Effector memory CD4-positive, alpha-beta T cell (primary cell): ENCODE measurements at regions not wholly inside any gene's neighbourhood (a gene's known extent, or its start where the extent isn't known, plus 50 kb on each side); places are given as distances from the start of the nearest gene placed in this dataset.
A peak's percentile ranks its signal among the peaks of the same experiment; 100 is the strongest.
"Not testable (repeated sequence)": the region's sequence is repeated elsewhere in the genome, so short reads cannot be mapped to it uniquely, and the experiment has no call there.

Source experiments
- DNase-seq, 3 donors: peaks; one replicate each; pipeline ENCODE4 v3.0.0-alpha.2; 2020
- H3K27ac ChIP-seq: 2 replicates; pipeline ENCODE4 v1.7.0; 2013; ENCODE audit warnings: mild to moderate bottlenecking, low read length, moderate library complexity; ENCODE audit not compliant: insufficient read depth, poor library complexity, severe bottlenecking
- H3K27me3 ChIP-seq: replicated peaks from 2 replicates; pipeline ENCODE4 v1.7.0; 2013; ENCODE audit warnings: mild to moderate bottlenecking, low read length; ENCODE audit not compliant: insufficient read depth, control insufficient read depth, poor library complexity, severe bottlenecking
- H3K36me3 ChIP-seq: 2 replicates; pipeline ENCODE4 v1.7.0; 2013; ENCODE audit warnings: mild to moderate bottlenecking, low read length, moderate library complexity; ENCODE audit not compliant: control insufficient read depth, insufficient read depth
- H3K4me1 ChIP-seq: 2 replicates; pipeline ENCODE4 v1.7.0; 2013; ENCODE audit warnings: low read length, mild to moderate bottlenecking; ENCODE audit not compliant: control insufficient read depth, insufficient read depth, poor library complexity, severe bottlenecking
- H3K4me3 ChIP-seq: 2 replicates; pipeline ENCODE4 v1.7.0; 2013; ENCODE audit warnings: low read length, low read depth, mild to moderate bottlenecking; ENCODE audit not compliant: insufficient read depth, poor library complexity, severe bottlenecking
- H3K9me3 ChIP-seq: 2 replicates; pipeline ENCODE4 v1.7.0; 2013; ENCODE audit warnings: mild to moderate bottlenecking, low read length, moderate library complexity; ENCODE audit not compliant: control insufficient read depth

DNA sequence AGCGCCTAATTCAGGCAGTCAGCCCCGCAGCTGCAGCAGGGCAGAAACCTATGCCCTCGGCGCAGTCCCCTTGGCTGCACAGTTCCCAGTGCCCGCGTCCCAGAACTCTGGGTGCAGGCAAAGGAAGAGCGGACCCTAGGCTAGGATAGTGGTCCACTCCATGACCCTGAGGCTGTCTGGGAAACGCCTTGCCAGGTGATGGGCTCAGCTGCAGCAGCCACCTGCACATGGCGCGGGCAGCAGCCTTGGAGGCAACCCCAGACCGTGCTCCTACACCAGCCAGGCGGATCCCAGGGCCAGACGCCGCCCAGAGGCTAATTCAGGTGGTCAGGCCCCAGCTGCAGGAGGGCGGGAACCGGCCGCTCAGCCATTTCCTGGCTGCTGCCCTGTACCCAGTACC is 83.0 kb downstream of the POTEC start:
- not testable (repeated sequence) for H3K27ac ChIP-seq, DNase-seq

DNA sequence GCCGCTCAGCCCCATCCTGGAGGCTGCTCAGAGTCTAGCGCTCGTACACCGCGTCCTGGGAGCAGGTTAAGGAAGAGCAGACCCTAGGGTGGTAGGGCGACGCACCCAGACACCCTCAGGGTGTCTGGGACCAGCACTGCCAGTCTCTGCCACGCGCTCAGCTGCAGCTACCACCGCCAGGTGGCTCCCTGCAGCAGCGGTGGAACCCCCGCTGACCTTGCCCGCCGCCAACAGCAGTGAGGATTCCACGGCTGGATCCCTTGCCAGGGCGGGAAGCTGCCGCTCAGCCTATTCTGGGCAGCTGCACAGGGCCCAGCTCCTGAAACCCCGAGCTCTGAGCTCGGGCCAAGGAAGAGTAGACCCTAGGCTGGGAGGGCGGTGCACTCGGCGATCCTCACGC is 83.6 kb downstream of the POTEC start:
- not testable (repeated sequence) for H3K4me1 ChIP-seq, H3K9me3 ChIP-seq, H3K27ac ChIP-seq, H3K36me3 ChIP-seq, DNase-seq, H3K4me3 ChIP-seq, H3K27me3 ChIP-seq

More for the DNA sequence above, 83.0 kb downstream of the POTEC start:
- not testable (repeated sequence) for H3K27me3 ChIP-seq, H3K36me3 ChIP-seq, H3K4me1 ChIP-seq, H3K9me3 ChIP-seq, H3K4me3 ChIP-seq

DNA sequence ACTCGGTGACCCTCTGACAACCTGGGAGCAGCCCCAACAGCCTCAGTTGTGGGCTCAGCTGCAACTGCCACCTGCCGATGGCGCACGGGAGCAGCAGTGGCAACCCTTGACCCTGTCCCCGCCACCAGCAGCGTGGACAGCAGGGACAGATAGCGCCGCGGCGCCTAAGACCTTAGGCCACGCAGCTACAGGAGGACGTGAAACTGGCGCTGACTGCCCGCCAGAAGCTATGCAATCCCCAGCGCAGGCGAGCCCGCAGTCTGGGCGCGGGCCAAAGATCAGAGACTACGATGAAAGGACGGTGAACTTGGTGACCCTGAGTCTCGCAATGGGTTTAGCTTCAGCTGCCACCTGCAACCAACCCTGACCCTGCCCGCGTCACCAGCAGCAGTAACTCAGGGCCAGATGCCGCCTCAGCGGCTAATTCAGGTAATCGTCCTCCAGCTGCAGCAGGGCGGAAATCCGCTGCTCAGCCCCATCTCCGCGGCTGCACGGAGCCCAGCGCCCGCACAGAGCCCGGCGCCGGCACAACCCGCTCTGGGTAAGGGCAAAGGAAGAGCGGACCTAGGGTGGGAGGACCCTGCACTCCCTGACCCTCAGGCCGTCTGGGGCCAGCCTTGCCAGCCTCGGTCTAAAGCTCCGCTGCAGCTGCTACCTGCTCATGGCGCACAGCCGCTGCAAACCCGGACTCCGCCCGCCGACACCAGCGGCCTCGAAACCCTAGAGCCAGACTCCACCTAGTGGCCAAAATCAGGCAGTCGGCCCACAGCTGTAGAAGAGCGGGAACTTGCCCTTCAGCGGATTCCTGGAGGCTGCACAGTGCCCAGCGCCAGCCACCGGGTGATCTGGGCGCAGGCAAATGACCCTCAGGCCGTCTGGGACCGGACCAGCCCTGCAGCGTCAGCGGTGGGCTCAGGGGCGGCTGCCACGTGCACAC is 85.1 kb downstream of the POTEC start:
- peak; percentile 27 to 44 (median 34) for DNase-seq
- not testable (repeated sequence) for H3K4me1 ChIP-seq, H3K27me3 ChIP-seq, H3K27ac ChIP-seq, H3K36me3 ChIP-seq, H3K4me3 ChIP-seq, H3K9me3 ChIP-seq

DNA sequence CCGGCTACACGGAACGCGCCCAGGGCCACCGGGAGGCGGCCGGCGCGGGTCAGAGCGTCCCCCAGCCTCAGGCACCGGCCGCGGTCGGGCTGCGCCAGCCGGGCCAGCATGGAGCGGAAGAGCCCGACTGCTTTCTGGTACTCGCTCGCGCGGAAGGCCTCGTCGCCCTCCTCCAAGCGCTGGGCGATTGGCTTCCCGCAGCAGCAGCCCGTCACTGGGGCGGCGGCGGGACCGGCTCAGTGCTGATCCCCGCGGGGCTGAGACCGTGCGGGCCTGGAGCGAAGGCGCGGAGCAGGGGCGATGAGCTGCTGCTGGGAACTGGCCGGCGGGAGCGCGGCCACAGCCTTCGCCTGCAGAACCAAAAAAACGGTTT is 92.8 kb downstream of the POTEC start:
- peak overlapping the region; percentile 22 for H3K4me3 ChIP-seq
- H3K36me3 ChIP-seq, DNase-seq: not testable (repeated sequence)

DNA sequence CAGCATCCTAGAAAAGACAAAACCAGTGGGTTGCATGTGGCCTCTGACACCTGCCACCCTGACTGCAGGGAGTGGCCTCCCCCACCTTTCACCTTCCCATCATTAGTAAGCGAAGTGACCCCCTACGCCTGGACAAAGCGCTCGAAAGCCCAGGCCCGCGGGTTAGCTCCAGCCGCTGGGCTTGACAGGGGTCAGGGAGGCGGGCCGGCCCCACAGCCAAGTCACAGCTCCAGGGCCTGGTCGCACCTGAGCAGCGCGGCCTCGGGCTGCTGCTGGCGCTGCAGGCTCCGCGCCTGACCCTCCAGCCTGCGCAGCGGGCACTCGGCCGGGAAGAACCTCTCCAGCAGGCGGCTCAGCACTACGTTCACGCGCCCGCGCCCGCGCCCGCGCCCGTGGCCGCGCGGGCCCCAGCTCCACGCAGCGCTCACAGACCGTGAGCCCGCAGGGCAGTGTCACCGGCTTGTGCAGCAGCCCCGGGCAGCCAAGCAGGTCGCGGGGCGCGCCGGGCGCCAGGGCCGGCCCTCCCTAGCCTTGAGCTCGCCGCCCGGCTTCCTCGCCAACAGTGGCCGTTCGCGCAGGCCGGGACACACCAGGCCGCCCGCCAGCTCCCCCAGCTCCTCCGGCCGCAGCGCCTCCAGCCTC is 93.3 kb downstream of the POTEC start:
- H3K9me3 ChIP-seq, H3K36me3 ChIP-seq, H3K4me1 ChIP-seq, DNase-seq, H3K27me3 ChIP-seq, H3K27ac ChIP-seq: not testable (repeated sequence)
- H3K4me3 ChIP-seq = peak overlapping the region; percentile 22

More for the DNA sequence above, 92.8 kb downstream of the POTEC start:
- not testable (repeated sequence) for H3K27ac ChIP-seq, H3K9me3 ChIP-seq, H3K27me3 ChIP-seq, H3K4me1 ChIP-seq

DNA sequence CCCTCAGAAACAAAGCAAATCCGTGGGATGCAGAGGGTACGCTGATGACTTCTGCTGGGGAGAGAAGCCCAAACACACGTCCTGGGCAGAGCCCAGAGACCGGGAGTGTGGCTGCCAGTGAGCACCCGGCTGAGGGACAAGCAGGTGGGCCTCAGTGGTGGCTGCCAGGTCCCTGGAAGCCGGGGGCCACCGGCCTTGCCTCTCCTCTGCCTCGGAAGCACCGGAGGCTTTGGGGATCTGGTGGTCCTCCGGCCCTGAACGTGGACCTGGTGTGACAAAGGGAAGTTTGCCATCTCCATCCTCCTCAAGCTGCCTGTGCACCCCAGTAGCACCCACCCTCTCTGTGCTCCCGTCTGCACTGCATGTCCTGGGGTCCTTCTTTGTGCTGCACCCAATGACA is 94.3 kb downstream of the POTEC start:
- not testable (repeated sequence) for H3K4me1 ChIP-seq, H3K27ac ChIP-seq, H3K4me3 ChIP-seq, H3K36me3 ChIP-seq, H3K9me3 ChIP-seq, DNase-seq, H3K27me3 ChIP-seq

DNA sequence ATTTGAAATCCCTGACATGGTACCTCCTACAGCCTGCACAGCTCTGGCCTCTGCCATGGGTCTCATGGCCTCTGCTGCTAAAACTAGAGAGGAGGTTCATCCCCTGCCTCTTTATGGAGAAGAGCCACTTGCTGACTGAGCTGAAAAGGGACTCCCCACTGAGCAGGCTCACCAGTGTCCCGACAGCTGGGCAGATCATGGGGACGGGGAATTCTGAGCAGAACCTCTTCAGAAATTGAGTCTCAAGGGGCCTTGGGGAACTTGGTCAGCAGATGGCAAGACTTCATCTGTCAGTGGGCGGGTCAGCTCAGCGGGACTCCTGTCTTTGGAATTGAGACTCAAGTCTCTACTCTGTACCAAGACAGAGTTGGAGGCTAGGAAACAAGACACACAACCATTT is 95.7 kb downstream of the POTEC start:
- not testable (repeated sequence) for H3K27ac ChIP-seq, H3K4me1 ChIP-seq, H3K9me3 ChIP-seq, H3K27me3 ChIP-seq, H3K36me3 ChIP-seq, DNase-seq, H3K4me3 ChIP-seq

DNA sequence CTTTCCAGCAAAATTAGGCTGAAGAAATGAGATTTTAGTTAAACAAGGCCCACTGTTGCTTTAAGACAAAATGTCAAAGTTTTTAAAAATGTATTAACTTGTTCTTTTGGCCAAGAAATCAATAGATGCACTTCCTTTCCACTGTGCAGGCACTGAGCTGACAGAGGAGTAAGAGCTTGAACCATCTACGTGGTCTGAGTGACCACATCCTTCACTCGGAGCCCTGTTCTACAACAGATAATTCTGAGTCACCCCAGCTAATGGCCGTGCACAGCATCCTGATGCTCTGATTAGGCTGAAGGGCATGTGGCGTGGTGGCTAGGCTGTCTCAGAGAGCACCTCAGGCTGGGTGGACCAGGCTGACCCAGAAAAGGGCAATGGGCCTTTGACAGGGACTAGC is 107.9 kb downstream of the POTEC start:
- H3K36me3 ChIP-seq, H3K4me3 ChIP-seq, H3K27ac ChIP-seq, DNase-seq, H3K4me1 ChIP-seq, H3K27me3 ChIP-seq, H3K9me3 ChIP-seq: not testable (repeated sequence)

DNA sequence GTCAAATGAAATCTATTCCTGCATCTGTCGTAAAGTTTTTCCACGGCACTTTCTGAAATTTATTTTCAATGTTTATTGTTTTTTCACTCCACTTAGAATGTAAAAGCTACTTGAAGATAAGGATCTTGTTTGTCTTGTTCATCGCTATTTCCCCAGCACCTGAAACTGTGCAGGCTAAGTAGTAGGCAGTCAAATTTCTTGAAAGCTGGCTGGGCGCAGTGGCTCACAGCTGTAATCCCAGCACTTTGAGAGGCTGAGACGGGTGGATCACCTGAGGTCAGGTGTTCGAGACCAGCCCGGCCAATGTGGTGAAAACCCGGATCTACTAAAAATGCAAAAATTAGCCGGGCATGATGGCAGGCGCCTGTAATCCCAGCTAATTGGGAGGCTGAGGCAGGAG is 111.0 kb downstream of the POTEC start:
- DNase-seq, H3K4me3 ChIP-seq, H3K27ac ChIP-seq, H3K9me3 ChIP-seq, H3K36me3 ChIP-seq, H3K27me3 ChIP-seq, H3K4me1 ChIP-seq: not testable (repeated sequence)

DNA sequence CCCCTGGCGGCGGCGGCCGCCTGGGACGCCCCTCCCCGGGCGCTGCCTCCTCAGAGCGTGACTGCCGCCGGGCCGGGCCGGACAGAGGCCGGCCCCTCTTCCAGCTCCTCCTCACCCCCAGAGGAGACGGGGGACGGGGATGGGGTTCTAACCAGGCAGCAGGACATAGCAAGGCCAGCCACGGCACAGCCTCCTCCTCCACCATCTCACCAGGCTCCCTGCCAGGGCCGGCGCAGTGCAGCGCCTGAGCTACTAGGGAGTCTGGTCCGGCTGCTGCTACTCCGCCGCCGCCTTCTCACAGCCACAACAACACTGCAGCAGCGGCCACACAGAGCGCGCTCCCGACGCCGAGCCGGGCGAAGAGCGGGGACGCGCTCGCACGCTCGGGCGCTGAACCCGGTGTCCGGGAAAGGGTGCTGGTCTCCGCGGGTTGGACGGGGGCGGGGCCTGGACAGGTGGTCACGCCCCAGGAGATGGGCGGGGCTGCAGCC is 112.3 kb downstream of the POTEC start:
- DNase-seq = peak in 2 of 3 donors; percentile 27 to 34
- H3K27ac ChIP-seq, H3K36me3 ChIP-seq, H3K9me3 ChIP-seq, H3K4me1 ChIP-seq, H3K27me3 ChIP-seq: not testable (repeated sequence)
- H3K4me3 ChIP-seq = peak overlapping the region; percentile 68
